Astrocyte (in vitro differentiated cells and primary cell): ENCODE measurements at regions not wholly inside any gene's neighbourhood (a gene's known extent, or its start where the extent isn't known, plus 50 kb on each side); places are given as distances from the start of the nearest gene placed in this dataset.

ENCODE experiments used
- DNase-seq: peaks from one replicate; pipeline ENCODE4 v3.0.0-alpha.2; 2010; ENCODE audit warnings: low read depth
- FAIRE-seq: peaks from 2 replicates; lab custom pipeline; 2011; peaks lifted over from hg19 to GRCh38; lab: Jason Lieb, UNC
- H2AFZ ChIP-seq: 2 replicates; pipeline ENCODE4 v1.6.0; 2012; ENCODE audit warnings: low read depth, low read length, inconsistent platforms
- H3K27ac ChIP-seq: 2 replicates; pipeline ENCODE4 v1.5.1; 2011; ENCODE audit warnings: low read depth, low read length, inconsistent platforms
- H3K27me3 ChIP-seq: 2 replicates; pipeline ENCODE4 v1.6.0; 2011; ENCODE audit warnings: low read length, inconsistent platforms; ENCODE audit not compliant: insufficient read depth
- H3K36me3 ChIP-seq: 2 replicates; pipeline ENCODE4 v1.5.1; 2011; ENCODE audit warnings: low read length, inconsistent platforms; ENCODE audit not compliant: insufficient read depth
- H3K4me1 ChIP-seq: 2 replicates; pipeline ENCODE4 v1.5.1; 2011; ENCODE audit warnings: low read length, inconsistent platforms; ENCODE audit not compliant: insufficient read depth
- H3K4me2 ChIP-seq: 2 replicates; pipeline ENCODE4 v1.6.0; 2012; ENCODE audit warnings: low read length, inconsistent platforms
- H3K4me3 ChIP-seq: 2 replicates; pipeline ENCODE4 v1.5.1; 2011; ENCODE audit warnings: low read depth, mild to moderate bottlenecking, low read length, inconsistent platforms; ENCODE audit not compliant: insufficient read depth
- H3K79me2 ChIP-seq: 2 replicates; pipeline ENCODE4 v1.6.0; 2012; ENCODE audit warnings: mild to moderate bottlenecking, low read length, inconsistent platforms; ENCODE audit not compliant: insufficient read depth
- H3K9ac ChIP-seq: 2 replicates; pipeline ENCODE4 v1.6.0; 2012; ENCODE audit warnings: mild to moderate bottlenecking, low read length, inconsistent platforms
- H3K9me3 ChIP-seq: 2 replicates; pipeline ENCODE4 v1.5.1; 2012; ENCODE audit warnings: low read depth, mild to moderate bottlenecking, low read length, inconsistent platforms; ENCODE audit not compliant: insufficient read depth
- H4K20me1 ChIP-seq: 2 replicates; pipeline ENCODE4 v1.6.0; 2012; ENCODE audit warnings: low read length, inconsistent platforms; ENCODE audit not compliant: insufficient read depth
- H3K27ac Mint-ChIP-seq: one replicate; pipeline ENCODE4 v1.8.0; 2021; ENCODE audit warnings: mild to moderate bottlenecking, mixed read lengths; ENCODE audit not compliant: unreplicated experiment
- H3K27me3 Mint-ChIP-seq: one replicate; pipeline ENCODE4 v1.8.0; 2021; ENCODE audit warnings: low read depth, mixed read lengths; ENCODE audit not compliant: unreplicated experiment
- H3K36me3 Mint-ChIP-seq: one replicate; pipeline ENCODE4 v1.8.0; 2021; ENCODE audit warnings: low read depth, mixed read lengths; ENCODE audit not compliant: unreplicated experiment
- H3K4me1 Mint-ChIP-seq: one replicate; pipeline ENCODE4 v1.8.0; 2021; ENCODE audit warnings: low read depth, mixed read lengths; ENCODE audit not compliant: unreplicated experiment
- H3K4me3 Mint-ChIP-seq: one replicate; pipeline ENCODE4 v1.8.0; 2021; ENCODE audit warnings: mild to moderate bottlenecking, moderate library complexity, mixed read lengths; ENCODE audit not compliant: unreplicated experiment
- H3K9me3 Mint-ChIP-seq: one replicate; pipeline ENCODE4 v1.8.0; 2021; ENCODE audit warnings: mild to moderate bottlenecking, mixed read lengths; ENCODE audit not compliant: unreplicated experiment
- EZH2 ChIP-seq: IDR thresholded peaks from 2 replicates; pipeline ENCODE4 v1.6.1; 2012; ENCODE audit warnings: mild to moderate bottlenecking, low read length, inconsistent platforms; ENCODE audit not compliant: insufficient read depth
- TF ChIP-seq, protein P1 (sequence below): IDR thresholded peaks from 2 replicates; pipeline ENCODE4 v1.5.1; 2011; ENCODE audit warnings: low read depth, mild to moderate bottlenecking, inconsistent platforms, low read length, moderate library complexity; ENCODE audit not compliant: insufficient read depth

DNA sequence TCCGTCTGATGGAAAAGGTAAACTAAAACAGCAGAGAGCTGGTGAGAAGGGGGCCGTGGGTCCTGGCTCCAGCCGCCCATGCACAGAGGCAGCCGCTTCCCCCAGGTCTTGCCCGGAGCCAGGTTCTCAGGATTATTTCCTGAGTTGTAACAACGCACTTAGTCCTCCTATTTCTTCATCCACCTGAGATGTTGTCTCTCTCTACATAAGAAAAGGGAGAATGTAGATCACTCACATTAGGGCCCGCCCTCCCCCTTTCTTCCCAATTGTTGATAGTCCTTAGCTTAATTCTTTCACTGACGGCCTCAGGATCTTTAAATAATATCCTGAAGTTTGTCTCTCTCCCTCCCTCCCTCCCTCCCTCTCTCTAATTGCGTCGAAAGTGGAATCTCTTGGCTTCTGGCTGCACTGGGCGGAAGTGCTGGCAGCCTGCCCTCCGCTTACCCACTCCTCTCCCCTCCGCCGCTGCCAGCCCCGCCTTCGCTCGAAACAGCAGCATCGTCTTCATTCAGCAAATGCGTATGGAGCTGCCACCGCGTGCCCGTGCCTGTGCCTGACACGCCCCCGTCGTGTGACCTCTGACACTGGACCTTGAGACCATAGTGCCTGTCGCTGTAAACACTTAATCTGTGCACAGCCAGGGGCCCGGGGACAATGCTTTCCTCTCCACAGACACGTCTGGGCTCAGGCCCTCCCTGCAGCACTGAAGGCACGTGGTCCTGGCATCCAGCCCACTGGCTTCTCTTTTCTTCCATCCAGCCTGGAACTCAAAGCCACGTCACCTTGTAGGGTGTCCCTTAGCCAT, 174.5 kb upstream of the PPP2R2D start:
- Mint-ChIP-seq H3K9me3 (peaks cover 3% of the 10 kb centered on the region), H3K4me3 (no peak overlapping the region), H3K27me3 (peaks cover 33% of the 10 kb centered on the region), H3K27ac (peak overlapping the region; percentile 10), H3K36me3 (no peaks in the 10 kb centered on the region), H3K4me1 (peaks cover 7% of the 10 kb centered on the region)
- Histone ChIP-seq H3K9ac (no peak overlapping the region), H4K20me1 (no peaks in the 10 kb centered on the region), H3K4me3 (no peak overlapping the region), H2AFZ (no peak overlapping the region), H3K79me2 (no peaks in the 10 kb centered on the region), H3K9me3 (peaks cover 5% of the 10 kb centered on the region), H3K36me3 (no peaks in the 10 kb centered on the region), H3K4me2 (no peak overlapping the region), H3K27me3 (no peaks in the 10 kb centered on the region), H3K27ac (no peak overlapping the region), H3K4me1 (no peaks in the 10 kb centered on the region)
- FAIRE-seq (no peak), DNase-seq (no peak)
- TF ChIP-seq, protein P1, sequence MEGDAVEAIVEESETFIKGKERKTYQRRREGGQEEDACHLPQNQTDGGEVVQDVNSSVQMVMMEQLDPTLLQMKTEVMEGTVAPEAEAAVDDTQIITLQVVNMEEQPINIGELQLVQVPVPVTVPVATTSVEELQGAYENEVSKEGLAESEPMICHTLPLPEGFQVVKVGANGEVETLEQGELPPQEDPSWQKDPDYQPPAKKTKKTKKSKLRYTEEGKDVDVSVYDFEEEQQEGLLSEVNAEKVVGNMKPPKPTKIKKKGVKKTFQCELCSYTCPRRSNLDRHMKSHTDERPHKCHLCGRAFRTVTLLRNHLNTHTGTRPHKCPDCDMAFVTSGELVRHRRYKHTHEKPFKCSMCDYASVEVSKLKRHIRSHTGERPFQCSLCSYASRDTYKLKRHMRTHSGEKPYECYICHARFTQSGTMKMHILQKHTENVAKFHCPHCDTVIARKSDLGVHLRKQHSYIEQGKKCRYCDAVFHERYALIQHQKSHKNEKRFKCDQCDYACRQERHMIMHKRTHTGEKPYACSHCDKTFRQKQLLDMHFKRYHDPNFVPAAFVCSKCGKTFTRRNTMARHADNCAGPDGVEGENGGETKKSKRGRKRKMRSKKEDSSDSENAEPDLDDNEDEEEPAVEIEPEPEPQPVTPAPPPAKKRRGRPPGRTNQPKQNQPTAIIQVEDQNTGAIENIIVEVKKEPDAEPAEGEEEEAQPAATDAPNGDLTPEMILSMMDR, result no peak
- TF ChIP-seq EZH2, result no peak

DNA sequence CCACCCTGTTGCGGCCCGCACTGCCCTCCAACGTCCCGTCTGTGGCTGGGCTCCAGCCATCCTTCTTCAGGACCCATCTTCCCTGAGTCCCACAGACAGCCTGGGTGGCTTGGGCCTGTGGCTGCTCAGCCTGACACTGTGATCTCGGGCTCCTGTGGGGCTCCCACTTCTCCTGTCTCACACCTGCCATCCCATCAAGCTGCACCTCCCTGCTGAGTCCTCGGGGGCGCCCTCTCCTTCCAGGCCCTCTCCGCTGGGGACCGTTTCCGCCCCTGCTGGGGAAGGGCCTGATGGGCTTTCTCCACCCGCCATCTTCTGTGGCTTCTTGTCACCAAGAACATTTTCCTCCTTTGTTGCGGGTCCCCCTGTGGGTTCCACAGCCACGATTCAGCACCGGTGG, 173.8 kb upstream of the PPP2R2D start:
- no peaks in the 10 kb centered on the region for H3K79me2 ChIP-seq
- peaks cover 5% of the 10 kb centered on the region for H3K9me3 ChIP-seq
- H3K4me3 ChIP-seq, result no peak overlapping the region
- H3K36me3 Mint-ChIP-seq, result no peaks in the 10 kb centered on the region
- no peak overlapping the region for H3K9ac ChIP-seq
- H3K4me1 Mint-ChIP-seq, result peaks cover 7% of the 10 kb centered on the region
- no peak overlapping the region for H3K27ac ChIP-seq
- H3K9me3 Mint-ChIP-seq, result peaks cover 3% of the 10 kb centered on the region
- no peaks in the 10 kb centered on the region for H4K20me1 ChIP-seq
- no peak overlapping the region for H3K4me2 ChIP-seq
- no peak for DNase-seq
- no peaks in the 10 kb centered on the region for H3K27me3 ChIP-seq
- no peak overlapping the region for H3K4me3 Mint-ChIP-seq
- FAIRE-seq, result no peak
- H3K27me3 Mint-ChIP-seq, result peaks cover 35% of the 10 kb centered on the region
- no peaks in the 10 kb centered on the region for H3K36me3 ChIP-seq
- TF ChIP-seq EZH2, result no peak
- TF ChIP-seq, protein P1, result no peak
- no peak overlapping the region for H3K27ac Mint-ChIP-seq
- H2AFZ ChIP-seq, result no peak overlapping the region
- no peaks in the 10 kb centered on the region for H3K4me1 ChIP-seq

DNA sequence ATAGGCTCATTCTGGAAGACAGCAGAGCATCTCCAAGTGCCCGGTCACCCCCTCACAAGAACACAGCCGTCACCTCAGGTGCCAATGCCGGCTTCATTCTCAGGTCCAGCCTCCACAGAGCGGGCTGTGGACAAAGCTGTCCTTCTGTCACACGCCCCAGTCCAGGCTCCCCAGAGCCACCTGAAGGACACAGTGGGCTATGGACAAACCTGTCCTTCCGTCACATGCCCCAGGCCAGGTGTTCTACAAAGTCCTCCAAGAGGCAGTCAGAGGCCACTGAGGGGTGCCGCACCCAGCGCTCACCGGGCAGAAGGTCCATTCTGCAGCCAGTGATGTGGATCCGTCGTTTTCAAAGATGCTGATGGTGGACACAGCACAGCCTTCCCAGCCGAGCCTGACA, 173.2 kb upstream of the PPP2R2D start:
- H3K36me3 ChIP-seq, result no peaks in the 10 kb centered on the region
- H3K9me3 ChIP-seq, result peaks cover 11% of the 10 kb centered on the region
- no peak for TF ChIP-seq EZH2
- TF ChIP-seq, protein P1, result no peak
- no peaks in the 10 kb centered on the region for H3K79me2 ChIP-seq
- Mint-ChIP-seq H3K9me3 (peaks cover 6% of the 10 kb centered on the region), H3K27ac (no peak overlapping the region), H3K36me3 (no peaks in the 10 kb centered on the region), H3K4me3 (no peak overlapping the region), H3K4me1 (peaks cover 7% of the 10 kb centered on the region), H3K27me3 (peaks cover 35% of the 10 kb centered on the region)
- FAIRE-seq (no peak), DNase-seq (no peak)
- no peak overlapping the region for H2AFZ ChIP-seq
- no peak overlapping the region for H3K27ac ChIP-seq
- H3K4me3 ChIP-seq, result no peak overlapping the region
- H3K9ac ChIP-seq, result no peak overlapping the region
- no peak overlapping the region for H3K4me2 ChIP-seq
- H3K4me1 ChIP-seq, result no peaks in the 10 kb centered on the region
- no peaks in the 10 kb centered on the region for H4K20me1 ChIP-seq
- no peaks in the 10 kb centered on the region for H3K27me3 ChIP-seq
